ENCODE measurements at regions not wholly inside any gene's neighbourhood (a gene's known extent, or its start where the extent isn't known, plus 50 kb on each side); places are given as distances from the start of the nearest gene placed in this dataset.

DNA sequence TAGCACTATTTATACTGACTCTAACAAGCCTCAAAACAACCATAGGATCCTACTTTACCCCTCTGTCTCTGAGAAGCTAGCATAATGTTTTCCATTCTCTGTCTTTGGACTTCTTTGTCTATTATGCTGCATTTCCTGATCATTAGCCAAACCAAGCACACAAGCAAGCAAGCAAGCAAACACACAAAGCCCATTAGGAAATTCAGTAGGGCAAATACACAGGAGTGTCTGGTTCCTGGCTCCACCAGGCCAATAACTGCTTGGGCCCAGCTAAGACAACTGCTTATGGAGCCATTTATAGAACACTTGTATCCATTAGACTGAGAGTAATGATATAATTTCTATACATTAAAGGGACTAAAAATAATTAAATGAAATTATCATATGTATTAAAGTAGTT, 952.9 kb upstream of the EPHA7 start:
- no peak for DNase-seq (ENCODE audit: low spot score)

- DNase-seq (ENCODE audit: low spot score): no peak
Observed at GRCh38 chr6:94367316-94367715, 948.0 kb upstream of the EPHA7 start.

DNA sequence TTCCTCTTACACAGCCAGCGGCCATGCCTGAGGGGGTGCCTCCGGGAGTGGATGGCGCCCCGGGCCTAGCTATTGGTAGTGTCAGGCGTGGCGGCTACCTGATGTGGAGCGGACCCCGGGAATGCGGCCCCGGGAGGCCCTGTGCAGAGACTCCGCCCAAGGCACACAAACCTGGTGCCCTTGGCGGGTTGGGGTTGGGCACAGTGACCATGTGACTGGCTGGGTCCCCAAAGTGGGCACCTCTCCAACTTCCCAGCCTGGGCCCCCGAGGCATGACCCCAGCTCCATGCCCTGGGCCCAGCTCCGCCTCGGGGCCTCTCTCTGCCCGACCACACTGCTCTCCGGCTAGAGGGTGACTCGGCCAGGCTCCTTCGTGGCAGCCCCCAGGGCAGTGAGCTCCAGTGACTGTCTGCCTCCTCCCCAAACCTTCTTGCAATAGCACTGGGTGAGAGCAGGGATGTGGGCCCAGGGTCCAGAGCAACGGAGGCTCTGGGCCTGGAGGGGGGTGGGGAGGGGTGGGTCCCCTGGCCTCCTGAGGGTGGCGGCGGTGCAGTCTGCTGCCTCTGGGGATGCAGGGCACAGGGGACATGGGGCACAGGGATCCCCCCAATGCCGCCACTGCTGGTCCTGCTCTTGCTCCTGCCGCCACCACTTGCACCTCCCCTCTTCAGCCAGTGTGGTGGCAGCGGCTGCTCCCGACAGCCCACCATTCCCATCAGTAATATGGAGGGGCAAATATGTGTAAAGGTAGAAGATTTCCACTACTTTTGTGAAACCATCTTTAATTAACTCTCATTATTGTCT, 942.9 kb upstream of the EPHA7 start:
- DNase-seq (ENCODE audit: low spot score): no peak

- DNase-seq (ENCODE audit: low spot score): no peak
Observed at GRCh38 chr6:94361304-94362060, 942.1 kb upstream of the EPHA7 start.

- no peak for DNase-seq (ENCODE audit: low spot score)
Observed at GRCh38 chr6:94357381-94357980, 938.1 kb upstream of the EPHA7 start.

GRCh38 chr6:94350833-94351232, 931.5 kb upstream of the EPHA7 start:
- DNase-seq (ENCODE audit: low spot score): no peak

GRCh38 chr6:94349227-94349626, 929.9 kb upstream of the EPHA7 start:
- DNase-seq (ENCODE audit: low spot score): no peak

DNA sequence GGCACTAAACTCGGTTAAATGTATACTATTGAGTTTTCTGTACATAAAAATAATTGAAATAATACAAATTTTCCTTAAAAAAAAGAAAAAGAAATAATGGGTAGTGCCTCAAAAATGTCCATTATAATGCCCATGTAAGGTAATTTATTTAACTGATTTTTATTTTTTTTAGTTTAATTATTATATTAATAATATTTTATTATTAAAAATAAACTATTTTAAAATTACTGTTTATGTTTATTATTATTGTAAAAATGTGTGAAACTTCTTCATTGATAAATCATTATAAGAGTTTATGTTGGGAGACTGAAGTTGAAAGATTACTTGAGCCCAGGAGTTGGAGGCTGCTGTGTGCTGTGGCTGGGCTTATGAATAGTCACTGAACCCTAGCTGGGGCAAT, 925.5 kb upstream of the EPHA7 start:
- DNase-seq (ENCODE audit: low spot score): no peak

GRCh38 chr6:94341173-94341572, 921.8 kb upstream of the EPHA7 start:
- DNase-seq (ENCODE audit: low spot score): peak; percentile 21

GRCh38 chr6:94323853-94324252, 904.5 kb upstream of the EPHA7 start:
- DNase-seq (ENCODE audit: low spot score): no peak

DNA sequence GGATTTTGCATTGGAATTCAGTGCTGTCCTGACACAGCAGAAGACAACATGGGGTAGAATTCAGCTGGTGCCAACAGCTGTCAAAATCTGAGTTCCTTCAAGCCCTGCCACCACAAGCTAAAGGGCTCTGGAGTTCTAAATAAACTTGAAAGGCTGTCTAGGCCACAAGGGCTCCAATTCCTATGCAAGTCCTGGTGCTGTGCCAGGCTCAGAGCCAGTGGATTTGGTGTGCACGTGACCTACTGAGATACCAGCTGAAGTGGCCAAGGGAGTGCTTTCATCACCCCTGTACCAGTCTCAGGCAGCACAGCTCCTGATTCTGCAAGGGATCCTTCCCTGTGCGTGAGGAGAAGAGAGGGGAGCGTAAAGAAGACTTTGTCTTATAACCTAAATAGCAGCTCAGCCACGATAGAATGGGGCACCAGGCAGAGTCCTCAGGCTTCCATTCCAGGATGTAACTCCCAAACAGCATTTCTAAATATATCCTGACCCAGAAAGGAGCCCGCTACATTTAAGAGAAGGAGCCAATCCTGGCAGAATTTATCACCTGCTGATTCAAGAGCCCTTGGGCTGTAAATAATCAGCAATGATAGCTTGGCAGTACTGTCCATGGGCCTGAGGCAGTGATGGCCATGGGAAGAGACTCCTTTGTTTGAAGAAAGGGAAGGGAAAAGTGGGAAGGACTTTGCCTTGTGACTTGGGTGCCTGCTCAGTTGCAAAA, 881.2 kb upstream of the EPHA7 start:
- no peak for DNase-seq (ENCODE audit: low spot score)

DNA sequence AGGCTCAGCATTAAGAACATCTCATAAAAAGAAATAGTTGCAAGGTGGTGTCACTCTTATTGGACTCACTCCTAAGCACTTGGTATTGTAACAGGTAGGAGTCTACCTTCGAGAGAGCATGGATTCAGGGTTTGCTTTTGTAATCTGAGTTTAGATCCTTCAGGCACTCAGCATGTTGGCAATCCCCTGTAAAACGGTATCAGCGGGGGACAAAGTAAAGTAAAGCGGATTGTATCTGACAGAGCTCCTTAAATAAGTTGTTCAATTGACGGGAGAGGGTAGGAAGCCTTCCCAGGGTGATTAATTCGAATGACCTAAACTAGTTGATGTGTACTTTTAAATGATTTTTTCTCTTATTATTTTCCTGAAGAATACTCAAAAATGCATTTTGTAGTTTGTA, 869.8 kb upstream of the EPHA7 start:
- peak; percentile 25 for DNase-seq (ENCODE audit: low spot score)

- no peak for DNase-seq (ENCODE audit: low spot score)
Observed at GRCh38 chr6:94278146-94278545, 858.8 kb upstream of the EPHA7 start.

- DNase-seq (ENCODE audit: low spot score): peak; percentile 9
Observed at GRCh38 chr6:94272327-94272726, 853.0 kb upstream of the EPHA7 start.

GRCh38 chr6:94270091-94270948, 851.0 kb upstream of the EPHA7 start:
- DNase-seq (ENCODE audit: low spot score): peak; percentile 16

GRCh38 chr6:94269256-94269655, 849.9 kb upstream of the EPHA7 start:
- no peak for DNase-seq (ENCODE audit: low spot score)

DNA sequence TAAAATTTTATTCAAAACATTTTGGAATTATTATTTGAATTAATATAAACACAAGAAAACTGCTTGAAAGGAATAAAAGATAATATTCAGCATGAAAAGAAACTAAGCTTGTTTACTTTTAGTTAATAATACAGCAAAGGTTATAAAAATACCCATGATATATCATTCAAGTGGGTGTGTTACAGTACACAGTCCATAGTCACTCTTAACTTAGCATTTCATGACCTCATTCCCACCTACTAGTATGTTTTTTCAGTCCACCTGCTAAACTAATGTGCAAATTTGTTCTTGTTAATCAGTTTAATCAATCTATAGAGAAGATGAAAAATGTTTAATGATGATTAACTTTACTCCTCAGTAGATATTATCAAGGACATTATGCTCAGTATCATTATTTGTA, 841.4 kb upstream of the EPHA7 start:
- no peak for DNase-seq (ENCODE audit: low spot score)

DNA sequence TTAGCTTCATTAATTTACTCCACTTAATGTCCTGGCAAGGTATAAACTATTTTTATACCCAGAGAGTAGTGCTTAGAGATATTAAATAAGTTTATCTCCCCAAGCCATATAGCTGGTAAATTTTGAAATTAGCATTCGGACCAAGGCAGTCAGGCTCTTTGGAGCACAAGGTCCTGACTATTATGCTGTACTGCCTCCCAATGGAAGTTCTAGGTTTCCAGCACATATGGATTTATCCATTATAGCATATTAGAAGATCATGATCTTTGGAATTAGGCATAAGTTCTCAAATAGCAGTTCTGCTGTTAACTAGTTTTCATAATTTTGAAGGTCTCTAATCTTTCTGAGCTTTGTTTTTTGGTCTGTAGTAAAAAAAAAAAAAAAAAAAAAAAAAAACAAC, 835.3 kb upstream of the EPHA7 start:
- DNase-seq (ENCODE audit: low spot score): no peak

GRCh38 chr6:94251878-94252277, 832.5 kb upstream of the EPHA7 start:
- no peak for DNase-seq (ENCODE audit: low spot score)

DNA sequence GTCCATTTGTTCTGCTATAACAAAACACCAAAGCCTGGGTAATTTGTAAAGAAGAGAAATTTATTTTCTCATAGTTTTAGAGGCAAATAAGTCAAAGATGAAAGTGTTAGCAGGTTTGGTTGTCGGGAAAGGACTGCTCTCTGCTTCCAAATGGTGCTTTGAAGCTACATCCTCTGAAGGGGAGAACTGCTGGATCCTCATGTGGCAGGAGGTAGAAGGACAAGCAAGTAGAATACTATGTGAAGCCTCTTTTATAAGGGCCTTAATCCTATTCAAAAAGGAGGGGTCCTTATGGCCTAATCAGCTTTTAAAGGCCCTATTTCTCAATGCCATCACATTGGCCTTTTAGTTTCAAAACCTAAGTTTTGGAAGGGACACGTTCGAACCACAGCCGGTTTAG, 826.0 kb upstream of the EPHA7 start:
- no peak for DNase-seq (ENCODE audit: low spot score)

- DNase-seq (ENCODE audit: low spot score): no peak
Observed at GRCh38 chr6:94238868-94239267, 819.5 kb upstream of the EPHA7 start.

- no peak for DNase-seq (ENCODE audit: low spot score)
Observed at GRCh38 chr6:94227741-94228140, 808.4 kb upstream of the EPHA7 start.

Measured in iPS-NIHi11 (cell line).